Stimulated activated naive B cell treated with anti-CD40 and anti-IgM and Interleukin-4, amounts not matched to agents 10 μg/mL and 1 μg/mL and 100 μg/mL, for 72 hours (primary cell): ENCODE measurements at regions not wholly inside any gene's neighbourhood (a gene's known extent, or its start where the extent isn't known, plus 50 kb on each side); places are given as distances from the start of the nearest gene placed in this dataset.

Experiments
- ATAC-seq, 2 donors: fragments of 150-1000 bp; cut with Tn5 transposase; replicated peaks; 2 replicates each; pipeline ENCODE4 v1.10.0; 2021; ENCODE audit warnings: moderate library complexity in 1 of 2
- DNase-seq: peaks from one replicate; pipeline ENCODE4 v3.0.0; 2021
- H3K27ac Mint-ChIP-seq: one replicate; pipeline ENCODE4 v1.8.0; 2022; ENCODE audit warnings: mild to moderate bottlenecking, mixed read lengths
- H3K27me3 Mint-ChIP-seq, 2 donors: one replicate each; pipeline ENCODE4 v1.8.0; 2022; ENCODE audit warnings: mixed read lengths in 2 of 2
- H3K36me3 Mint-ChIP-seq, 2 donors: one replicate each; pipeline ENCODE4 v1.8.0; 2022; ENCODE audit warnings: mixed read lengths in 2 of 2, mild to moderate bottlenecking in 1 of 2
- H3K4me1 Mint-ChIP-seq, 2 donors: one replicate each; pipeline ENCODE4 v1.8.0; 2022; ENCODE audit warnings: mixed read lengths in 2 of 2, mild to moderate bottlenecking in 1 of 2
- H3K4me3 Mint-ChIP-seq, 2 donors: one replicate each; pipeline ENCODE4 v1.8.0; 2022; ENCODE audit warnings: mild to moderate bottlenecking in 2 of 2, mixed read lengths in 2 of 2, moderate library complexity in 1 of 2
- H3K9me3 Mint-ChIP-seq, 2 donors: one replicate each; pipeline ENCODE4 v1.8.0; 2022; ENCODE audit warnings: mixed read lengths in 2 of 2, mild to moderate bottlenecking in 1 of 2

GRCh38 chr6:166106076-166106686, 61.5 kb downstream of the TBXT start:
- peak; percentile 20 for DNase-seq
- Mint-ChIP-seq H3K27me3 (peaks cover 17 to 33% of the 10 kb centered on the region in 2 donors), H3K4me3 (no peak overlapping the region), H3K27ac (no peak overlapping the region), H3K4me1 (peaks cover 5 to 14% of the 10 kb centered on the region in 2 donors), H3K36me3 (no peaks in the 10 kb centered on the region), H3K9me3 (peaks cover 9 to 15% of the 10 kb centered on the region in 2 donors)
- ATAC-seq, result peak; percentile 69 to 74

GRCh38 chr6:166105341-166106075, 62.1 kb downstream of the TBXT start:
- no peak for DNase-seq
- peaks cover 5 to 14% of the 10 kb centered on the region in 2 donors for H3K4me1 Mint-ChIP-seq
- peak; percentile 25 to 69 for ATAC-seq
- H3K27me3 Mint-ChIP-seq, result peaks cover 20 to 33% of the 10 kb centered on the region in 2 donors
- no peak overlapping the region for H3K27ac Mint-ChIP-seq
- H3K36me3 Mint-ChIP-seq, result peaks cover 0 to 4% of the 10 kb centered on the region in 2 donors
- H3K9me3 Mint-ChIP-seq, result peaks cover 9 to 19% of the 10 kb centered on the region in 2 donors
- H3K4me3 Mint-ChIP-seq, result no peak overlapping the region

GRCh38 chr6:166104872-166105271, 62.8 kb downstream of the TBXT start:
- Mint-ChIP-seq H3K36me3 (peaks cover 0 to 4% of the 10 kb centered on the region in 2 donors), H3K27ac (no peak overlapping the region), H3K9me3 (peaks cover 9 to 19% of the 10 kb centered on the region in 2 donors), H3K4me3 (no peak overlapping the region), H3K27me3 (peaks cover 16 to 26% of the 10 kb centered on the region in 2 donors), H3K4me1 (peaks cover 5 to 14% of the 10 kb centered on the region in 2 donors)
- ATAC-seq (no peak), DNase-seq (no peak)

GRCh38 chr6:166104107-166104506, 63.5 kb downstream of the TBXT start:
- peaks cover 5 to 14% of the 10 kb centered on the region in 2 donors for H3K4me1 Mint-ChIP-seq

GRCh38 chr6:166101819-166102419, 65.7 kb downstream of the TBXT start:
- DNase-seq, result no peak
- Mint-ChIP-seq H3K4me3 (no peak overlapping the region), H3K27me3 (peaks cover 34 to 44% of the 10 kb centered on the region in 2 donors), H3K36me3 (peaks cover 0 to 4% of the 10 kb centered on the region in 2 donors), H3K9me3 (peaks cover 9 to 19% of the 10 kb centered on the region in 2 donors), H3K4me1 (peaks cover 5 to 21% of the 10 kb centered on the region in 2 donors), H3K27ac (no peak overlapping the region)
- no peak for ATAC-seq

More at GRCh38 chr6:166104107-166104506, 63.5 kb downstream of the TBXT start:
- Mint-ChIP-seq H3K4me3 (no peak overlapping the region), H3K9me3 (peaks cover 9 to 19% of the 10 kb centered on the region in 2 donors), H3K27ac (no peak overlapping the region), H3K36me3 (peaks cover 0 to 4% of the 10 kb centered on the region in 2 donors), H3K27me3 (peaks cover 15 to 24% of the 10 kb centered on the region in 2 donors)
- ATAC-seq (no peak), DNase-seq (no peak)

- Mint-ChIP-seq H3K36me3 (peaks cover 0 to 4% of the 10 kb centered on the region in 2 donors), H3K9me3 (peaks cover 18 to 24% of the 10 kb centered on the region in 2 donors), H3K4me1 (peaks cover 0 to 8% of the 10 kb centered on the region in 2 donors), H3K4me3 (peak overlapping the region in 1 of 2 donors; percentile 37), H3K27me3 (peaks cover 46 to 57% of the 10 kb centered on the region in 2 donors), H3K27ac (no peak overlapping the region)
- ATAC-seq, result peak; percentile 84 to 90
- peak; percentile 30 for DNase-seq
These were observed 69.6 kb downstream of the TBXT start for GRCh38 chr6:166097914-166098522.

GRCh38 chr6:166087852-166088251, 79.8 kb downstream of the TBXT start:
- Mint-ChIP-seq H3K9me3 (peaks cover 0 to 3% of the 10 kb centered on the region in 2 donors), H3K36me3 (no peaks in the 10 kb centered on the region), H3K4me3 (no peak overlapping the region), H3K4me1 (no peaks in the 10 kb centered on the region), H3K27ac (no peak overlapping the region), H3K27me3 (peaks cover 19 to 32% of the 10 kb centered on the region in 2 donors)
- no peak for DNase-seq
- ATAC-seq, result no peak

GRCh38 chr6:166087246-166087645, 80.4 kb downstream of the TBXT start:
- Mint-ChIP-seq H3K9me3 (peaks cover 0 to 3% of the 10 kb centered on the region in 2 donors), H3K36me3 (no peaks in the 10 kb centered on the region), H3K27me3 (peaks cover 19 to 31% of the 10 kb centered on the region in 2 donors), H3K27ac (no peak overlapping the region), H3K4me3 (no peak overlapping the region), H3K4me1 (no peaks in the 10 kb centered on the region)
- no peak for DNase-seq
- no peak for ATAC-seq

GRCh38 chr6:166085500-166085899, 82.2 kb downstream of the TBXT start:
- Mint-ChIP-seq H3K27ac (no peak overlapping the region), H3K27me3 (peaks cover 10 to 20% of the 10 kb centered on the region in 2 donors), H3K9me3 (peaks cover 0 to 3% of the 10 kb centered on the region in 2 donors), H3K36me3 (no peaks in the 10 kb centered on the region), H3K4me3 (no peak overlapping the region), H3K4me1 (no peaks in the 10 kb centered on the region)
- ATAC-seq, result no peak
- no peak for DNase-seq

- Mint-ChIP-seq H3K4me1 (no peaks in the 10 kb centered on the region), H3K27me3 (peaks cover 10 to 20% of the 10 kb centered on the region in 2 donors), H3K27ac (no peak overlapping the region), H3K4me3 (no peak overlapping the region), H3K9me3 (peaks cover 0 to 3% of the 10 kb centered on the region in 2 donors), H3K36me3 (no peaks in the 10 kb centered on the region)
- no peak for ATAC-seq
- DNase-seq, result no peak
These were observed 82.7 kb downstream of the TBXT start for GRCh38 chr6:166084951-166085350.

GRCh38 chr6:166079841-166080240, 87.8 kb downstream of the TBXT start:
- peaks cover 10 to 16% of the 10 kb centered on the region in 2 donors for H3K27me3 Mint-ChIP-seq
- no peaks in the 10 kb centered on the region for H3K4me1 Mint-ChIP-seq
- no peaks in the 10 kb centered on the region for H3K36me3 Mint-ChIP-seq
- DNase-seq, result no peak
- no peak overlapping the region for H3K27ac Mint-ChIP-seq
- no peak overlapping the region for H3K4me3 Mint-ChIP-seq
- H3K9me3 Mint-ChIP-seq, result no peaks in the 10 kb centered on the region
- no peak for ATAC-seq

GRCh38 chr6:166078294-166078693, 89.4 kb downstream of the TBXT start:
- H3K9me3 Mint-ChIP-seq, result no peaks in the 10 kb centered on the region
- peaks cover 5 to 18% of the 10 kb centered on the region in 2 donors for H3K27me3 Mint-ChIP-seq

GRCh38 chr6:166076625-166077024, 91.0 kb downstream of the TBXT start:
- no peak overlapping the region for H3K4me3 Mint-ChIP-seq
- H3K27ac Mint-ChIP-seq, result no peak overlapping the region
- no peaks in the 10 kb centered on the region for H3K9me3 Mint-ChIP-seq
- peaks cover 4 to 32% of the 10 kb centered on the region in 2 donors for H3K27me3 Mint-ChIP-seq
- DNase-seq (no peak), ATAC-seq (no peak)
- H3K36me3 Mint-ChIP-seq, result no peaks in the 10 kb centered on the region
- H3K4me1 Mint-ChIP-seq, result no peaks in the 10 kb centered on the region

More at GRCh38 chr6:166078294-166078693, 89.4 kb downstream of the TBXT start:
- no peak for DNase-seq
- H3K27ac Mint-ChIP-seq, result no peak overlapping the region
- no peak overlapping the region for H3K4me3 Mint-ChIP-seq
- no peaks in the 10 kb centered on the region for H3K36me3 Mint-ChIP-seq
- no peak for ATAC-seq
- no peaks in the 10 kb centered on the region for H3K4me1 Mint-ChIP-seq

GRCh38 chr6:166075925-166076324, 91.7 kb downstream of the TBXT start:
- Mint-ChIP-seq H3K27me3 (peaks cover 4 to 34% of the 10 kb centered on the region in 2 donors), H3K27ac (no peak overlapping the region), H3K4me1 (no peaks in the 10 kb centered on the region), H3K9me3 (peaks cover 0 to under 1% of the 10 kb centered on the region in 2 donors), H3K4me3 (no peak overlapping the region), H3K36me3 (no peaks in the 10 kb centered on the region)
- no peak for DNase-seq
- no peak for ATAC-seq
